ENCODE measurements at regions not wholly inside any gene's neighbourhood (a gene's known extent, or its start where the extent isn't known, plus 50 kb on each side); places are given as distances from the start of the nearest gene placed in this dataset.
"Not testable (repeated sequence)": the region's sequence is repeated elsewhere in the genome, so short reads cannot be mapped to it uniquely, and the experiment has no call there.

DNA sequence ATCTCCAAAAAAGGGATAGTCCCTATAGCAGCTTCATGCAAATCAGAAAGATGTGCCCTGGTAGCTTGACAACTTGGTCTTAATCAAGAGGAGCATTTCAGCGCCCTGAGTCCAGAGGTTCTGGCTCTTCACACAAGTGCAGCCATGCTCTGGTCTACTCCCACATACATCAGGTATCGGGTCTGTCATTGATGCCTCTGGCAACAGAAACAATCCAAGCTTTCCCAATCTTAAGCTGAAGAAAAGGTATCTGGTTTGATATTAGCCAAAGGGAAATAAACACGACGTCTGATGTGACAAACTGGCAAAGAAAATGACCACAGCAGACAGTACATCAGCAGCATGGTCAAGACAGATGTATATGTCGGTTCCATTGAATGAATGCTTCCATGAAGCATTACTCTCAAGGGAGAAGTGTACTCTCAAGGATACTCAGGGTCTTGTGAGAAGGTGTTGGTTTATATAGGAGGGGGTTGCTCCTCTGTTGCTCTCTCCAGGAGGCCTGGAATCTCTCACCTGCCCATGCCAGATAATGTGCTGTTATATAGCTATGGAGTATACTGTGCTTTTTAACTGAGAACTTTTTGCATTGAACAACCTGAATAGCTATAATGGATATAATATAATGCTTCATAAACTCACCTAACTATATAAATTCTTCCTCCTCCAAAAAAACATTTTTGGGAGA is 879.6 kb upstream of the PCDH10 start:
- no peak for DNase-seq

DNA sequence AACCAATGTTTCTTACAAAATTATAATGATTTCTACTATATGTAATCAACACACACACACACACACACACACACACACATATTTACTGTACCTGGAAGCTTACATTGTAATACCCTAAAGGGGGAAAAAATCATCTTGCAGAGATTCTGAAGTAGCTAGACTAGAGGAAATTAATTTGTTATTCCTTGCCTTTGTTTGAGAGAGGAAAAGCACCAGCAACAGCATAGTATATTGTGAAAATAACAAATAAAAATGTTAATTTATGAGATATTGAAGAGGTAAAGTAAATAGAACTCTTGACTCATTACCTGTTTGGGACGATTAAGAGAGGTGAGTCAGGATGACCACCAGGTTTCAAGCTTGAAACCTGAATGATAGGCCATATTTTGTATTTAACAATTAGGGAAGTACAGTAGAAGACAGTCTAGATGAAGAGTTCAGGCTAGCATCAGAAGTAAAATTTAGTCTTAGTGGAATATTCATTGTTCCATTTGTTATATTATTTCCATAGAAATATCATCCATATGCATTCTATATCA is 873.4 kb upstream of the PCDH10 start:
- DNase-seq, result no peak

DNA sequence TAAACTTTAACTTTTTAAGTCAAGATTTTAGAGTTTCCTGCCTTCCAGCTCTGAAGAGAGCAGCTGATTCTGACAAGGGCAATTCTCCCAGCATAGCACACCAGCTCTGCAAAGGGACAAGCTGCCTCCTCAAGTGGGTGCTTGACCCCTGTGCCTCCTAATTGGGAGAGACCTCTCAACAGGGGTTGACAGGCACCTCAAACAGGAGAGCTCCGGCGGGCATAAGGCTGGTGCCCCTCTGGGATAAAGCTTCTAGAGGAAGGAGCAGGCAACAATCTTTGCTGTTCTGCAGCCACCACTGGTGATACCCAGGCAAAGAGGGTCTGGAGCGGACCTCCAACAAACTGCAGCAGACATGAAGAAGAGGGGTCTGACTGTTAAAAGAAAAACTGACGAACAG is 872.9 kb upstream of the PCDH10 start:
- no peak for DNase-seq

DNA sequence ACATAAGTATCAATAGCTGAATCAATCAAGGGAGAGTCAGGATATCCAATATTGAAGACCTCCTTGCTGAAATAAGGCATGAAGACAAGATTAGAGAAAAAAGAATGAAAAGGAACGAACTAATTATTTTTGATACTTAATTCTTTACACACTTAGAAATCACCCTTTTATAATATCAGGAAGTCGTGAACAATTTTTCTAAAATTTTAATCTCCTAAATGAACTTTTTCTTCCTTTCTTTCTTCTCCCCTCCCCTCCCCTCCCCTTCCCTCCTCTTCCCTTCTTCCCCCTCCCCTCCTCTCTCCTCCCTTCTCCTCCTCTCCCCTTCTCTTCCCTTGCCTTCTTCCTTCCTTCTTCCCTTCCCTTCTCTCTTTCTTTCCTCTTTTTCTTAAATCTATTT is 872.1 kb upstream of the PCDH10 start:
- no peak for DNase-seq

DNA sequence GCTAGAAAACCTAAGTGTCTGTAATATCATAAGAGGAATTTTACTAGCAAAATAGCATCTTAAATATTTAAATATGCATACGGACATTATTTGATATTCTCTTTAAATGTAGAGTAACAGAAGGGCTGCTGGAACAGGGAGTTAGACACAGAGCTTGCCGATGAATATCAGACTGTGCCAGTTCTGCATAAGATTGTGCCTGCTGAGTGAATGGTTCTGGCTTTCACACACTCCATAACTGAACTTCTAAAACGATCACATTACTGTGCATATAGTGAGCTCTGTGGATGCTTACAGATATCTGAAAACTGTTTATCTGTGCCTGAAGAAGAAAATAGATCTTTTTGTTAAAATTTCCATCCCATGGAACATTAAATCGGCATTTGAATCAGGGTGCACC is 867.4 kb upstream of the PCDH10 start:
- no peak for DNase-seq

DNA sequence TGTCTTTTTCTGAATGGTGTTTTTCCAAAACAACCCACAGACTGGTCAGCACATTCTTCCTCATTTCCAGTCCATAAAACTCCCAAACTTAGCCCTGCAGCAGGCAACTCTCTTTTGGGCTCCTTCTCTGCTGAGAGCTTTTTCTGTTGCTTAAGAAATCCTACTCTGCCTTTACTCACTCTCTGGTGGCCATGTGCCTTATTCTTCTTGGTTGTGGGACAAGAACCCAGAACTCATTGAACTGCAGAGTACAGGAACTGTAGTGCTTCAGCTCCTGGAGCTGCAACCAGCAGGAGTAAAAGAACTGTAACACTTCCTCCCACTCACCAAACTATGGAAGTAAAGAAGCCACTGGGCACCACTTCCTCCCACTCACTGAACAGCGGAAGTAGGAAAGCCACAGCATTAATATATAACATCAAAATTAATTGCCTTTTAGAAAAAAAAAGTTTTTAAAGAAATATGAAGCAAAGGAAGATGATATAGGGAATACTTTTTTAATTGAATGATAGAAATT is 864.1 kb upstream of the PCDH10 start:
- no peak for DNase-seq

DNA sequence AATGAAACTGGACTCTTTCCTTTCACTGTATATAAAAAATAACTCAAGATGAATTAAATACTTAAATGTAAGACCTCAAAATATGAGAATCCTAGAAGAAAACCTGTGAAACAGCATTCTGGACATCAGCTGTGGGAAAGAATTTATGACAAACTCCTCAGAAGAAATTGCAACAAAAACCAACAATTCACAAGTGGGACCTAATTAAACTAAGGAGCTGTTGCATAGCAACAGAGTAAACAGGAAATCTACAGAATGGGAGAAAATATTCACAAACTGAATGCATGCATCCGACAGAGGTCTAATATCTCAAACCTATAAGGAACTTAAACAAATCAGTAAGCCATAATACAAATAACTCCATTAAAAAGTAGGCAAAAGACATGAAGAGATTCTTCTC is 851.7 kb upstream of the PCDH10 start:
- no peak for DNase-seq

DNA sequence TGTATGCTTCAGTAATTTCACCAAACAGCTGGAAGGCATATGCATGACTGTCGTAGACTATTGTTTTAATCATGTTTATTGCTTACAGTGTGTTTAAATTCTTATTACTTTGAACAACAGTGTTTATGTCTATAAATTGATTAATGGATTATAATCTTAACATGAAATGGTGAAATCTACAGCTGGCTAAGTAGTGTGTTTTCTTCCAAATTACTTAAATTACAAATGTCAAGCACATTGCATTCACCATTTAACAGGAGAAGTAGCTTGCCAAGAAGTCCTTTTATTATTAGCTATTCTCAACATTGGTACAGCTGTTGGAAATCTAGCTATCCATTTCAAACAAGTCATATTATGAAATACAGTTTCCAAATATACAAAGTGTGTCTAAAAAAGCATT is 849.3 kb upstream of the PCDH10 start:
- no peak for DNase-seq

DNA sequence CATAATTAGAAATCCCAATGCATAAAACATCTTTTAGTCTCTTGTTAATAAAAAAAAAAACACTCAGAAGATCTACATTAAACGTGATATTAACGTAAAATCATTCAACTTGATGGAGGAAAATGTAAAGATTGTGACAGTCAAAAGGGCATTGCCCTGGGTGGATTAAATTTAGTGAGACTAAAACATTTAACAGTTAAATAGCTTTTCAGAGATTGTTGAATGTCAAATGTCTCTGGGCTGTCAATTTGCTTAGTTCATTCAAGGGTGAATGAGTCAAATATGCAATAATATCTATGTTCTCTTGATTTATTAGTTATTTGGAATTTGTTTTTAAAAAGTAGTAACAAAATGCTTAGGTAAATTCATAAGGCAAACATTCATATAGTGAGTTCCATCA is 836.6 kb upstream of the PCDH10 start:
- DNase-seq, result no peak

DNA sequence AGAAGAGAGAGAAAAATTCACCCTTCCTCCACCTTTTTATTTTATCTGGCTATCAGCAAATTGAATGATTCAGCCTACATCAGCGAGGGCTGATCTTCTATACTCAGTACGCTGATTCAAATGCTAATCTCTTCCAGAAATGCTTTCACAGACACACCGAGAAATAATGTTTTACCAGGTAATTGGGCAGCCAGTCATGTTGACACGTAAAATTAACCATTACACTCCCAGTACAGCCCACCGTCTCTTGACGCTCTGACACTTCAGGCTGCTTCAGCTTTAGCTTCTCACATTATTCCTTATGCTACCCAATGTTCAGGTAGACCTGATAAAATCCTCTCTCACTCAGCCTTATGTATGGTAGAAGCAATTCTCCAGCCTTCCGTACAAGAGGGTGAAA is 835.2 kb upstream of the PCDH10 start:
- DNase-seq, result no peak

DNA sequence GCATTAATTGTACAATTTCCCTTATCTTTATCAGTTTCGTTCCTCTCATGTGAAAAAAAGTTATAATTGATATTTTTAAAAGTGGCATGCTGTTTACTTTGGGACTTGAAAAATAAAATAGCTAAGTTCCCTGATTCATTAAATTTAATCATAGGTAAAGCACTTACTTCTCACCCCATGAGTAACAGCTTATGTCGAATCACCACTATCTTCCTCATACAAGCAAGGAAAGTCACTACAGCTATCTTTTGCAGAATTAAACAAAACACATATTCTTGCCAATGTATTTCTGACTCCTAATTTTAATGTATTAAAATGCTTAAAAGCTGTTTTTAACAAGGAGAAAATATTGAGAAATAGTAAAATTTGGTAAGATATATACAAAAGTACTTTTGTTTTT is 832.4 kb upstream of the PCDH10 start:
- DNase-seq, result no peak

DNA sequence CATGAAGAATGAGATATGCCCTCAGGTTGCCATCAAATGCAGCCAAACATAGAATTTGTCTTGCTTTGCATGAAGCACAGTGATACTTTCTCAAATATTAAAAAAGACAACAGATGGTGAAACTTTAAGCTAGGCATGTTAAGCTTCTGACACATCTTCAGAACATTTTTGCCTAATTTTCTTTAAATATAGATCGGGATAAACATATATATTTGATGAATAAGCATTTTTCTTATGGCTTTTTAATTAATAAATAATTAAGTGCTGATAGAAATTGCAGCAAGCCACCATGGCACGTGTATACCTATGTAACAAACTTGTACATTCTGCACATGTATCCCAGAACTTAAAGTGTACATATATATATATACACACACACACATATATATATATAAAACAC is 831.2 kb upstream of the PCDH10 start:
- DNase-seq, result no peak

DNA sequence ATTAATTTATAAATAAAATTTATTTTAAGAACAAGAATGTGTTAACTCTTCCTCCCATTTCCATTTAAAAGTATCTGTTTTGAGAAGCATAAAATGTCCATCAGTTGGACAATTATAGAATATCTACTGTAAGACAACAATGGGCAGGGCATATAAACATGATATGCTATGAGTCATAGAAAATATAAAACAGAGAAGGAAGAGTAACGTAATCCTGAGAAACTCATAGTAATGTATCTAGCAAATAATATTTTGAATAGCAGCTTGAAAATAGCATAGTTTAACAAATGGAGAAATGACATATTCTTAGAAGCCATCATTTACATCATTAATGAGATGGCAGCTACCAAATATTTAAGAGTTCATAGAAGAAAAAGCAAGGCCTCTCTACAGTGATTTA is 820.3 kb upstream of the PCDH10 start:
- no peak for DNase-seq

DNA sequence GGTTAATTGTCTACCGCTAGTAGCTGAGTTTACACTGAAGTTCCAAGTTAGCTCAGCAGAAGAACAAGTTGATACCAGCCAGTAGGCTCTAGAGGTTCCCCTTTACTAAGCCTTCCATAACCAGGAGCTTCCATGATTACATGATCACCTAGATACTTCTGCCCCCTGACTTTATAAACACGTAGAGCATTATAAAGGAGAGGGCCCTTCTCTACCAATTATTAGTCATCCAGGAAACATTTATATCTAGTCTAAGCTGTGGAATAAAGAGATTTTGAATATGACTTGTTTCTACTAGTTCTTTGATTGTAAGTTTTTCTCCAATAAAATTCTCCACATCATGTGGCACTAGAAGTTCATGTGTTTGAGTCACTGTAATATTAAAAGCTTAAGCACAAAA is 818.1 kb upstream of the PCDH10 start:
- DNase-seq, result no peak

DNA sequence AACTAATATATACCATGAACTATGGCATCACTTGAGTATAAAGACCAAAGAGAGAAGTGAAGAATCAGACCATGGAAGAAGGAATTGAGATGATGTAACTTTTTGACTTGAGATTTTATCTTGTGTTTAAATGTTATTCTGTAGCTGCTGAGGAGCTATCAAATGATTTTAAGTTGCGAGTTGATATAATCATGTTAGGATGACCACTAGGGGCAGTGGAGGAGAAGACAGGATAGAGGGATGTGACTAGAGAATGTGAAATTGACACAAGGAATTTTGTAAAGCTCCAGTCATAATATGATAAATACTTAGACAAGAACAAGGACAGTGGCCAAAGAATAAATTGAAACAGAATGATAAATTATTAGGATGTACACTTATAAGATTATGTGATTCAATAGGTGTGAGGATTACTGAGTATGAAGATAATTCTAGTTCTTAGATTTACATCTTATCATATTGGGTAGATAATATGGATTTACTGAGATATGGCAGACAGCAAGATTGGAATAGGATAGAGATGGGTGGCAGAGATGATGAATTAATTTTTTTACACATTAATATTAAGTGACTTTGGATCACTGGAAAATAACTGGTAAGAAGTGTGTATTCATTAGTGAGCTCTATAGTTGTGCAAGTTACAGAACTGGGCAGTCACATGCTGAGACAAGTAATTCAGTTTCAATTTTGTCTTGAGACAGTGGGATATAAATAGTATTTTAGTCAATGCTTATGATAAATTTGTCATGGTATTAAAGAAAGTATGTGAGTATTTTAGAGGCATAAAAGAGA is 816.0 kb upstream of the PCDH10 start:
- peak; percentile 11 for DNase-seq

DNA sequence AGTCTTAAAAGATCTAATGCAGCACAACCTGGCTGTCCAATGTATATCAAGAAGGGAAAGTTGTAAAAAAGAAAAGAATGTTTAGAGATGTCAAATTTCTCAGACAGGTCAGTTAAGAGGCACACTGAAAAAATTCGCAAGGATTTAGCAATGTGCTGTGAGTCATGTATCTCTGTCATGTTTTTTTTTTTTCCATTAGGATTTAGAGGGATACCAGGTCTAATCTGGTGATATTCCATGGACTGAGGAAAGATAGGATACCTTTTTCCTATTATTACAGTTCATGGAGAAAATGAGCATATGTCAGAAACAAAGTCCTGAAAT is 815.4 kb upstream of the PCDH10 start:
- DNase-seq, result no peak

DNA sequence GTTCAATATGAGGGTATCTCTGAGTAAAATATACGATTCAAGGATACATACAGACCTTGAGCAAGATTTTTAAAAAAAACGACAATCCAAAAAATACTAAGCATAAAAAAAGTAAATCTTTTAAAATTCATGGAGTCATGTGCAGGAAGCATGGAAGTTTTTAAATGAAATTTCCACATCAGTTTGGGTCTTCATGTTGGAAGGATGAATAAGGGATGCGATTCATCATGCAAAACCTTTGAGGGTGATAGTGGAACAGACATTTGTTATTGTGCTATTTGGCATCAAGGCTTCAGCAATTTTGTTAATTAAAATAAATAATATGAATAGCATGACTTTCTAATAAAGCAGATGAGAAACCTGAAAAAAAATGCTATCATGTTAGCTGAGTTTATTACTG is 815.0 kb upstream of the PCDH10 start:
- no peak for DNase-seq

DNA sequence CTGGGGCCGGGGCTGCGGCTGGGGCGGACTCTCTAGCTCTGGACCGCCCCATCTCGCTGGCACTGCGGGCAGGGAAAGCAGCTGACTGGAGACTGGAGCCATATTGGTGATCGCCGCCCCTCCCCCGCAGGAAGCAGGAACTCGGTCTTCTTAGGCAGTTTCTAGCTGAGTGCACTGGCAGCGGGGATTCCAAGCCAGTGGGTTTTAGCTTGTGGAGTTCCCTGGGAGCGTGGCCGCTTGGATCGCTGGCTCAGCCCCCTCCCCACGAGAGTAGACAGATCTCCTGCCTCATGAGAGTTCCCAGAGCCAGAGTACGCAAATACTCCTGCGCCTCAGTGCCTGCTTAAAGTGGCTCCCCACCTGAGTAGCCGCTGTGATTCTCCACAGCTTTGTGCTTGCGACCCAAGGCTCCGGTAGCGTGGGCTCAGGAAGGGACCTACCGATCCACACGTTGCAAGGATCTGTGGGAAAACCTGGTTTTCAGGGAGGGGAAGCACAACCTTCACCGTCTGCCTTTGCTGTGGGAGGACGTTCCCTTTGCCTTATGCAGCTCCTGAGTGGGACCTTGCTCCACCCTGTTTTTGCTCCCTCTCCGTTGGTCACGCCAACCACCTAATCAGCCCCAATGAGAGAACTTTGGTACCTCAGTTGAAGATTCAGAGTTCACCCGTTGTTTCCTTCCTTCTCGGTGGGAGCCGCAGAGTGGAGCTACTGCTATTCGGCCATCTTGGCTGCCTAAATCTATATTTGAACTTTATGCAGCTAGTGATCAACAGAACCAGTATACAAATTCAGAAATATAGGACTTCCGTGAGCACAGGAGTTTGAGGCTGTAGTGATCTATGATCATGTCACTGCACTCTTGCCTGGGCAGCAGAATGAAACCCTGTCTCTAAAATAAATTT is 803.9 kb upstream of the PCDH10 start:
- DNase-seq, result no peak

DNA sequence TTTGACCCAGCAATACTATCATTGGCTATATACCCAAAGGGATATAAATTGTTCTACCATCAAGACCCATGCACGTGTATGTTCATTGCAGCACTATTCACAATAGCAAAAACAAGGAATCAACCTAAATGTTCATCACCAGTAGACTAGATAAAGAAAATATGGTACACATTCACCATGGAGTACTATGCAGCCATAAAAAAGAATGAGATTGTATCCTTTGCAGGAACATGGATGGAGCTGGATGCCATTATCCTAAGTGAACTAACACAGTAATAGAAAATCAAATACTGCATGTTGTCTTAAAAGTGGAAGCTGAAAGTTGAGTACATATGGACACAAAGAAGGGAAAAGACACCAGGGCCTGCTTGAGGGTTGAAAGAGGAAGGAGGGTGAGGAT is 803.1 kb upstream of the PCDH10 start:
- DNase-seq, result no peak

DNA sequence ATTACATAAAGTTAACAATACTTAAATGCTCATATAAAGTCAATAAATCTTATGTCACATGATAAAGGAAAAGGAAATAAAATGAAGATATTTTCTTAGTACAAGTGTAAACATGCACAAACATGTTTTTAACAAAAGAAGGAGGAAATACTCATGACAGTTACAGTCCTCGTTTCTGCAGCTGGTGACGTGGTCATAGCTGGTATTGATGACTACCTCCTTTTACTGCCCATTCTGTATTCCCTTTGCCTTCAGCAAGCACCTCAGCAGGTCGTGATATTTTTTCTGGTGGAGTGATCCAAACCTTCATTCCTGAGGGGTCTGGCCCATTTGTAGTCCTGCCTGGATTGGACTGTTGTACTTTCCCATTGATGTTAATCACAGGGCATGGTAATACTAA is 797.5 kb upstream of the PCDH10 start:
- DNase-seq, result not testable (repeated sequence)

DNA sequence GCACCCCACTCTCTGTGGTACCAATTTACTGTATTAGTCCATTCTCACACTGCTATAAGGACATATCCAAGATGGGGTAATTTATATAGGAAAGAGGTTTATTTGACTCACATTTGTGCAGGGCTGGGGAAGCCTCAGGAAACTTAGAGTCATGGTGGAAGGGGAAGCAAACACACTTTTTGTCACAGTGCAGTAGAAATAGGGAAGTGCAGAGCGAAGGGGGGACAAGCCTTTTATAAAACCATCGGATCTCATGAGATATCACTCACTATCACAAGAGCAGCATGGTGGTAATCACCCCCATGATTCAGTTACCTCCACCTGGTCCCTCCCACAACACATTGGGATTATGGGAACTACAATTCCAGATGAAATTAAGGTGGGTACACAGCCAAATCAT is 766.9 kb upstream of the PCDH10 start:
- DNase-seq, result no peak

DNA sequence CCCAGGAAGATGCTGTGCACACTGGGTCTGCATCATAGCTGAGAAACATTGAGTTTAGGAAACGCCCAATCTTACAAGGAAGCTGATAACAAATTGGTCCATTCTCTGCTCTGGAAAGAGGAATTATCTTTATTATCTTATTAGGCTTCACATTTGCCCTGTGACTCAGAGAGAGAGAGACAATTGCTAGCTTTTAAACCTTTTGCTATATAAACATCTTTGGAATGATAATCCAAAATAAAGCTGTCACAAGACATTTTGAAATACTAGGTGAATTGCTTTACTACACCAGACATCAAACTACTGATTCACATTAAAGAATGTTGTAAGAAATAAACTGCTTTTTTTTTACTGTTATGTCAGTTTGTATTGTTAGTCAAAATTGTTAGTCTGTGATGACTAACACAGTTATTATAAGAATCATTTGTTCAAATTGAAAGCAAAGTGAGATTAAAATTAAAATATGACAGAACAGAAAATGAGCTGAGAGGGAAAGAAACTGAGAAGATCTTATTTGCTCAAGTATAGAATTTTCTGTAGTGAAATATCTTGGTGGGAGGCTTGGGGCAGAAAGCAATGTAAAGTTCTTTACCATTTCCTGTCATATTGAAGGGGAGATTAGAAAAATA is 765.4 kb upstream of the PCDH10 start:
- DNase-seq, result no peak

DNA sequence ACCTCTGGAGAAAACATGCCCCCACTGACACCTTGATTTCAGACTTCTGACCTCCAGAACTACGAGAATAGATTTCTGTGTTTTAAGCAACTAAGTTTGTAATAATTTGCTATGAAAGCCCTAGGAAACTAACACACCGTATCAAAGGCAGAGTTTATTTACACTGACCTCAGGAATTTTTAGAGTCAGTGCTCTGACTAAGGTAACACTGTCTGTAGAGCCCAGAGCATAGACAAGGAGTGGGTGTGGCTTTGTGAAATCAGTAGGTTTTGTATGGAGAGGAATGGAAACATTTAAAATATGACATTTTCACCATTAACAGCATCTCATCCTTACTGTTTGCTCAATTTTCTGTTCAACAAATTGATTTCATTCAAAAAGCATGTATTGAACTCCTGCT is 764.4 kb upstream of the PCDH10 start:
- DNase-seq, result no peak
